ENCODE measurements at regions not wholly inside any gene's neighbourhood (a gene's known extent, or its start where the extent isn't known, plus 50 kb on each side); places are given as distances from the start of the nearest gene placed in this dataset.

GRCh38 chrX:12021698-12022097 lies 116.6 kb upstream of the FRMPD4 start:
- TF ChIP-seq, protein P1, sequence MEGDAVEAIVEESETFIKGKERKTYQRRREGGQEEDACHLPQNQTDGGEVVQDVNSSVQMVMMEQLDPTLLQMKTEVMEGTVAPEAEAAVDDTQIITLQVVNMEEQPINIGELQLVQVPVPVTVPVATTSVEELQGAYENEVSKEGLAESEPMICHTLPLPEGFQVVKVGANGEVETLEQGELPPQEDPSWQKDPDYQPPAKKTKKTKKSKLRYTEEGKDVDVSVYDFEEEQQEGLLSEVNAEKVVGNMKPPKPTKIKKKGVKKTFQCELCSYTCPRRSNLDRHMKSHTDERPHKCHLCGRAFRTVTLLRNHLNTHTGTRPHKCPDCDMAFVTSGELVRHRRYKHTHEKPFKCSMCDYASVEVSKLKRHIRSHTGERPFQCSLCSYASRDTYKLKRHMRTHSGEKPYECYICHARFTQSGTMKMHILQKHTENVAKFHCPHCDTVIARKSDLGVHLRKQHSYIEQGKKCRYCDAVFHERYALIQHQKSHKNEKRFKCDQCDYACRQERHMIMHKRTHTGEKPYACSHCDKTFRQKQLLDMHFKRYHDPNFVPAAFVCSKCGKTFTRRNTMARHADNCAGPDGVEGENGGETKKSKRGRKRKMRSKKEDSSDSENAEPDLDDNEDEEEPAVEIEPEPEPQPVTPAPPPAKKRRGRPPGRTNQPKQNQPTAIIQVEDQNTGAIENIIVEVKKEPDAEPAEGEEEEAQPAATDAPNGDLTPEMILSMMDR (IDR thresholded peaks at IDR 0.05; ENCODE audit: extremely low read depth in 1 of 2, insufficient read depth in 1 of 2, low read depth in 1 of 2, low read length in 2 of 2) = no peak
- no peak for TF ChIP-seq POLR2A (IDR thresholded peaks at IDR 0.05; ENCODE audit: low read depth, low read length)
